ENCODE measurements at regions not wholly inside any gene's neighbourhood (a gene's known extent, or its start where the extent isn't known, plus 50 kb on each side); places are given as distances from the start of the nearest gene placed in this dataset.

DNA sequence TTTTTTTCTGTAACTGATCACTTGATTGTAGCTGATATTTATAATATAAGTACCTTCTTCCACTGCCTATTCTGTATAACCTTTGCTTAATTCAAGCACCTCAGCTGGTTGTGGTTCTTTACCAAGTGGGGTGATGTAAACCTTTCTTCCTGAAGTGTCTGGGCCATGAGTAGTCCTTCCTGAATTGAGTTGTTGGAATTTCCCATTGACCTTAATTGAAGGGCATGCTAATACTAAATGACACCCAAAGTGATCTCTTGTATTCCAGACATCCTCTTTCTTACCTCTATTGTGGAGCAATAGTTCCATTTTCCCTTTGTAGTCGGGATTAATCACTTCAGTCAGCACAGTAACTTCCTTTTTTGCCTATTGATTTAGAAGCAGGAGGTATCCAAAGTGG is 1496.8 kb upstream of the CELF4 start:
- DNase-seq (ENCODE audit: low read depth in 2 of 3, low spot score in 2 of 3) = no peak

DNA sequence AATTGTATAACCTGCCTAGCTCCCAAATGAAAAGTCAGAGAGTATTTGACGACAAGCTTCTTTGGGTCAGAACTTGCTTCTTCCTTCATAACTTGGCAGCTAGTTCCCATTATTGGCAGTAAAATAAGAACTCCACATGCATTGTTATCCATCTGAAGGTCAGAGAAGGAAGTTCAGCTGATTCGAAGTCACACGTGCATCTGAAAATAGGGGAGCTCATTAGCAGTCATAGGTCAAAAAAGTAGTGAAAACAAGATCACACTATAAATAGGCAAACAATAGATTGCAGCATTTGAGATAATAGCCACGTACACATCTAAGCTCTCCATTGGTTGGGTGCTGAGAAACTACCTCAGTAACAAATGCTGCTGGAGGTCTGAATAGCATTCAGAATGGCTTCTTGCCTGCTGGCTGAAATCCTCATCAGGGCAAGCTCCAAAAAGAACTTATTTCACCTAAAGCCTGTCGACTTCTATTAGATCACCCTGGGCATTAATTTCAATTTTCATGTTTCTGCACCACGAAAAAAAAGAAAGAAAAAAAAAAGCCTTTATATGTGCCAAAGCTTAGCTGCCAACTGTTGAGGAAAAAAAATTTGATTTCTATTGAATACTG is 1492.9 kb upstream of the CELF4 start:
- DNase-seq (ENCODE audit: low read depth in 2 of 3, low spot score in 2 of 3) = no peak

DNA sequence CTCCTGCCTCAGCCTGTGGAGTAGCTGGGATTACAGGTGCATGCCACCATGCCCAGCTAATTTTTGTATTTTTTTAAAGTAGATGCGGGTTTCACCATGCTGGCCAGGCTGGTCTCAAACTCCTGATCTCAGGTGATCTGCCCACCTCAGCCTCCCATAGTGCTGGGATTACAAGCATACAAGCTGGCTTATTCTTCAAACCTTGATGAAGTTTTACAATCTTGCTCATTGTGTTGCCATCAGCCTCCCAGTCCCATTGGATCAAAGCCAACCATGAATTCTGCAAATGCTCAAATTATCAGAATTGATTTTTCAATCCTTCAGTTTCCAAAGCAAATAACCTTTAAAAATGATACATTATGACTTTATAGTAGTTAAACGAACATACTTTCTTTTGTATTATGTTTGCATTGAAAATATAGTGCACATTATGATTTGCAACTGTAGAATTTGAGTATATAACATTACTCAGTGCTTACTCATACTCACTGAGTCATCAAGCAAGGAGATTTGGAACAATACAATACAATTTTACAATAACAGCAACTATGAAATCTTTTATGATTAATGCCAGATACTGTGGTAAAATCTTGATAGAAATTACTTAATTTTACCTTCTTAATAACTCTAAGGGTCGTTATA is 1491.9 kb upstream of the CELF4 start:
- DNase-seq (ENCODE audit: low read depth in 2 of 3, low spot score in 2 of 3) = no peak

DNA sequence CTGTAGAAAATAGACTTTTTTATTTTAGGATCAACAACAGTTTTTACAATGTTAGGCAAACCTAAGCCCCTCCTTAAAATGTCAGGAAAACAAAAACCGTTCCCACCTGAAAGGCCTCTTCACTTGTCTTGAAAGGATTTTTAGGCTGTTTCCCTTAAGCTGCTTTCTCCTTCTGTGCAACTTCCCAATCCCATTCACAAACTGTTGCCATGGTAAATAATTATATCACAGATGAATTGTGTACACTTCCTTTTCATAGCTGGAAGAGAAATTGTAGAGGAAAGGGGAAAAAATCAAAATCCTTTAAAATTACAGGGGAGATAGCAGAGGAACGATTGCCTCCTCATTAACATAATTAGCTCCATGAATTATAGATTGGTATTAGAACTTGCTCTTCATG is 1488.0 kb upstream of the CELF4 start:
- DNase-seq (ENCODE audit: low read depth in 2 of 3, low spot score in 2 of 3) = no peak

DNA sequence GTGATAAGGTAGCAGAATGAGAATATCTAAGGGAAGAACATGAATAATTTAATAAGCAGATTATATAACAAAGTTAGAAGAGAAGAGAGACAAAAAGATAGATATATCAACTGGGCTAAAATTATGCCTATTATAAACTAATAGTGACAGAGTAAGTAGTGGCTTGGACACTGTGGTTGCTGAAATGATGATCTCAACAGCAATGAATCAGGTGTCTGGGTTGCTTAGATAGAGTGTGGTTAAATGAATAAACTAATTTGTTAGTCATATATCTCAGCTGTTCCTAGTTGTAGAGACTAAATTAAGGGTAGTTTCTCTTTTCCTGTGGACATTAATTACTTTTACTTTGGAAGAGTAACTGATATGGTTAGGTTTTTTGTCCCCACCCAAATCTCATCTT is 1485.4 kb upstream of the CELF4 start:
- no peak for DNase-seq (ENCODE audit: low read depth in 2 of 3, low spot score in 2 of 3)

DNA sequence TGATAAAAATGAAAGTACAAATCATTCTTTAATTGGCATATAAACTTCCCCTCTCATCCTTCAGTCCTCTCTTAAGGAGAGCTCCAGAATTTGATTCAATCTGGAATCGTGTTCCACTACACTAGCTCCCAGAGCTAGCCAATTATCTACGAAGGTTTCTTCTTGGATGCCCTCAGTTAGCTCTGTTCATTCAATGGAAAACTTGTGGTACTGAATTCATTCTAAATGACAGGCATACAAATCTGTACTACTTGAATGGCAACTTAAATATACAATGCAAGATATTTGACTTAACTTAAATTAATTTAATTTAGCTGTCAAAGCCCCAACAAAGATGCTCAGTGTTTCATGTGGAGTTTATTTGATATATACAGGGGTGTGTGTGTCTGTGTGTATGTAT is 1474.2 kb upstream of the CELF4 start:
- DNase-seq (ENCODE audit: low read depth in 2 of 3, low spot score in 2 of 3) = no peak

DNA sequence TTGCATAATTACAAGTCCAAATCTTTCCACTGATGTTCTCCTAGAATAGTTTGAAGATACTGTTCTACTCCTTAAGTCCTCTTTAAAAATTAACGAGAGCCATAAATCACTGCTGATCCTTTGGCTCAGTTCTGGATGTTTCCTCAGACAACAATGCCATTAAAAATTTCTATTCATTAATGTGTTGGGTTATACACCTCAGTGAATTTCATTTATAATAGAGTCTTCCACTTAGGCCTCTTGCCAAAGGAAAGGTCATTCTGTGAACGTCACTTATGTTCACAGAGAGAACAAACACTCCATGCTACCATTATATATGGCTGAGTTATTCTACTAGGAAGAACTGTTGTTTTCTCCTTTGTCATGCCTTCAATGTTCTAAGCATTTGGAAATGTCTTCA is 1472.3 kb upstream of the CELF4 start:
- DNase-seq (ENCODE audit: low read depth in 2 of 3, low spot score in 2 of 3) = no peak

DNA sequence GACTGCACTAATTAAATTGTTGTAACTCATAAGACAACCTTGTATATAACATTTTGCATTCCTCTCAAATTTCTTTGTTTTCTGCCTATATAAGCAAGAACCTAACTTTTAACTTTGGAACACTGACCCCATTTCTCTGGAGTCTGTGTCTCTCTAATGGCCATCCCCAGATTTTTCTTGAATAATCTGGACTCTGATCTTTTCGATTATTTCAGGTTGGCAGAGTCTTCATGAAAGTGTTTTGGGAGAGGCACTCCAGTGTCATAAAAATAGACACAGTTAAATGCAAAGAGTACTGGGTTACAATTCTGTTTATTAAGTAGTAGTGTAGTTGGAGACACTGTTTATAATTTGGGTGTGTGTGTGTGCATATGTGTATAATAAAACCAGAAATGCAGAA is 1467.7 kb upstream of the CELF4 start:
- no peak for DNase-seq (ENCODE audit: low read depth in 2 of 3, low spot score in 2 of 3)

DNA sequence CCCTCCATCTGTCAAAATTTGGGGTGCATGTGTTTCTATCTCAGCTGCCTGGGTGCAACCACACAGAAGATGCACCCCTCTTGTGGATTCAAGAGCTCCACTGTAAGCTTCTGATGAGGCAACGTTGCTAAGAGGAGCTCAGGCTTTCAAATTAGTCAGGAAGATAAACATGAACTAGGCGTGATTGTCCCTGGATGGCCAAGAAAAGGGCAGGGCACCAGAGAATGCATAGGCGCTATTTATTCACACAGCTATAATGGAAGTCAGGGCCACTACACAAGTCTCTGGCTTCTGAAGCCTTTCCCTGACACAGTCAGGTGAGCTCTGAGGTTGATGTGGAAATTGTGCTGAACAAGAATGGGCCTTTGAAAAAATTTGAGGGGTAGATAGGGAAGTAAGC is 1466.0 kb upstream of the CELF4 start:
- DNase-seq (ENCODE audit: low read depth in 2 of 3, low spot score in 2 of 3) = no peak

DNA sequence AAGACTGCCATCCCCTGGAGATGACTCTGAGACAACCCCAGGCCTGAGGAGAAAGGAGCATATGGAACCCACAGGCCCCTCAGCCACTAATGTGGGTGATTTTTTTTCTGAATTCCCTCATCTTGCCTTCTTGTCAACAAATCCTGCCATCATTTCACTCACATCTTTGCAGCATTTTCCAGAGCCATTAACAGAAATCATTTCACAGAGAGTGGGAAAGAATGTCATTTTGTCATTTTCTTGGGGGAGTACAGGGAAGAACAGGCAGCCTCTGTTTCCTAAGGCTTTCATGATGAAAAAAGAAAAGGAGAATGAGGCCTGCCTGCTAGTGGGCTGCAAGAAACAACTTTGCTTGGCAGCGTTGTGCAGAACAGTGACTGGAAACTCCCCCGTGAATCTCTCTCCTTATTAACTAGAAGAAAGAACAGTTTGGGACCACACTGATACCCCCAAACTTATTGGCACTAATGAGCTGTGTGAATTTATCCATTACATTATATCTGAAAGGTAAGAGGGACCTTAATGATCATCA is 1464.6 kb upstream of the CELF4 start:
- DNase-seq (ENCODE audit: low read depth in 2 of 3, low spot score in 2 of 3) = no peak

DNA sequence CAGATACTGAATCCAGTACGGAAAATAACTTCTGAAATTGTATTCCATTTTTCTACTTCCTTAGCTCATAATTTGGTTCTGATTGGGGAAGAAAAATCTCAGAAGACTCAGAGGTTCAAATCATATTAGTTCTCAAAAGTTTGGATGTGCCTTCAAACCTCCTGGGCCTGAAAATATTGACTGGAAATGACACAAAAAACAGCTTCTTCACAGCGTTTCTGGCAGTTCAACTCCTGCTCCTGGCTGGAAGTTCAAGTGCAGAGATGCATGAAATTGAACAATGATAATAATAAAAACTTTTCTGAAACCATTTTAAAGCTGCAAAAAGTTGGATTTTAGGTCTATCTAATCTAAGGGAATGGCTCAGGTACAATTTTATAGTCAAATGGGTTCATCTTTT is 1459.9 kb upstream of the CELF4 start:
- no peak for DNase-seq (ENCODE audit: low read depth in 2 of 3, low spot score in 2 of 3)

DNA sequence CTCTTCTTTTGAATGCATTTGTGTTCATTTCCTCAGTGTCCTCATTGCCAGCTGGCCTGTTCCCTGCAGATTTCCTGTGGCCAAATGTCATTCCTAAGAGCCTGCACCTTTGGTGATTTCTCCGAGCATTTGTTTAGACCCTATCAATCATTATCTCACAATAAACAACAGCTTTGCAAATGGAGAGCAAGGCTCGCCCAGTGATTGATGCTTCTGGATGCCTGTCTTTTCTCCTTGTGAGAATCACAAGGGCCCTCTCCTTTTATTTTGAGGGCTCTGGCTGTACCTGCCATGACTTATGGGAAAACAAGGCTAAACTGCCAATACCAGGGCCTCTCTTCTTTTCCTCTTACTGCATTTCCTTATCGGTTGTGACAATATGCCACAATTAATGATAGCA is 1454.4 kb upstream of the CELF4 start:
- DNase-seq (ENCODE audit: low read depth in 2 of 3, low spot score in 2 of 3) = no peak

DNA sequence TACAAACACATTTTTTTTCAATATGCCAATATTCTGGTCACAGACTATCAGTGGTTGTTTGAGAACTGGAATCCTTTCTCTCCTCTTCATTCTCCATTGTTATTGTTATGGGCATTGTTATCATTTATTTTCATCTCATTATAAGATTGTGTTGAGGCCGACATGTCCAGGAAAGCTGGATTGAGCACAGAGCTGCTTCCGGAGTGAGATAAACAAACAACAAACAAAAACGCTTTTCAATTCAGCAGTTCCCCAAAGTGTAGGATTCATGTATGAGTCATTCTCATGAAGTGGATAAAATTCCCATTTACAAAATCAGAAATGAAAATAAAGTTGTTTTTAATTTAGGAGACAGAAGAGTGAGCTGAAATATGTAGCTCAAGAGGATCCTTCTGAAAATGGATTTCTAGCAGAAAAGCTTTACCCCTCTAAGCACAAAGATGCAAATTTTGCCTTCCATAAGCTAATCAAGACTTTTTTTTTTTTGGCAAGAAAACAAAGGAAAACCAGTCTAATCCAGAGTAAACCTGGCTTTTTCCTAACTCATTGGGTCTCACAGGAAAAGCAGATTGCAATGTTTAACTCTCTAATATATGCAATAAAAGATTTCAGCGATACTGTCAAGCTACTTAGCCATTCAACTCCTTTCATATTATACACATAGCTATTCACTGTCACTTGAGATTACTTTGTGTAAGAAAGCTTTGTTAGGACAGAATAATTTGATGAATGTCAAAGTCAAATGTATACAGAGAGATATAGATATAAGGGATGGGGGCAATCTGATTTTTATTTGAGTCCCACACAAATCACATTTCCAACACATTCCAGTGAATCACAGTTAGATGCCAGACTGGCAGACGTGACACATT is 1441.7 kb upstream of the CELF4 start:
- no peak for DNase-seq (ENCODE audit: low read depth in 2 of 3, low spot score in 2 of 3)

DNA sequence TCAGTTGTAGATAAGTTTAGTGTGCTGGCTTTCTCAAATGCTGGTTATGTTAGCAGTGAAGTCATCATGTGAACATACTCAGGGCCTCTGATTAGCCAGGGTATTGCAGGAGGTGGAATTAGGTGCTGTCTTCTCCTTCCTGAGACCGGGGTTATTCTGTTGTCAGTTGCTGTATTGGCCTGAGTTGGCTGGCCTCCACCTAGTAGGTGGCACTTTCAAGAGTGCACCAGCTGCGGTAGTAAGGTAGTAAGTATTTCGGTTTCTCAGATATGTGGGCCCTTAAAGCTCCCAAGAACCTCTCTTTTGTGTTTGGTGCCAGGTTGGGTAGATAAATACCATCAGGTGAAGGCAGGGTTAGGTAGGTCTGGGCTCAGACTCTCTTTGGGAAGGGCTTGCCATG is 1430.5 kb upstream of the CELF4 start:
- DNase-seq (ENCODE audit: low read depth in 2 of 3, low spot score in 2 of 3) = no peak

DNA sequence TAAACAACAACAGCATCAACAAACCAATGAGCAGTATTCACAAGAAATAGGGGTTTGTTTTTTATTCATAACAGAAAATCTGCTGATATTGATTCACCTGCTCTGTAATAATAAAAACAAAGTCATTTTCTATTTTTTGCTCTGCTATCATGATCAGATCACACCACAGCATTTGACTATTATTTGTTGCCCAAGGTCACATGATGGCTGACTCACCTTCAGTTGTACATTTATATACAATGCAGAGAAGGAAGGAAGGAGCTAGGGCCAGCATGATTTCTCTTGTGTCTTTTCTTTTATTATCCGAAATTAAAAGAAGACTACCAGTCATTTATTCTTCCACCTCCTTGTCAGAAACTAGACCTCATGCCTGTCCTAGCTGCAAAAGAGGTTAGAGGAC is 1427.7 kb upstream of the CELF4 start:
- DNase-seq (ENCODE audit: low read depth in 2 of 3, low spot score in 2 of 3) = no peak

DNA sequence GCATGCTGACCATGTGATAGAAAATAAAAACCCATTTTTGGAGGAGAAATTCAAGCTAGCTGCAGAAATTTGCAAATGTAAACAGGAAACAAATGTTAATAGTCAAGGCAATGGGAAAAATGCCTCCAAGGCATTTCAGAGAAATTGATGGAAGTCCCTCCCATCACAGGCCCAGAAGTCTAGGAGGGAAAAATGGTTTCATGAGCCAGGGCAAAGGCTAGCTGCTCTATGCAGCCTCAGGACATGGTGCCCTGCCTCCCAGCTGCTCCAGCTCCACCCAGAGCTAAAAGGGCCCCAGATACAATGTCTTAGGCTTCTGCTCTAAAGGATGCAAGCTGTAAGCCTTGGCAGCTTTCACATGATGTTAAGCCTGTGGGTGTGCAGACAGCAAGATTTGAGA is 1419.4 kb upstream of the CELF4 start:
- no peak for DNase-seq (ENCODE audit: low read depth in 2 of 3, low spot score in 2 of 3)

DNA sequence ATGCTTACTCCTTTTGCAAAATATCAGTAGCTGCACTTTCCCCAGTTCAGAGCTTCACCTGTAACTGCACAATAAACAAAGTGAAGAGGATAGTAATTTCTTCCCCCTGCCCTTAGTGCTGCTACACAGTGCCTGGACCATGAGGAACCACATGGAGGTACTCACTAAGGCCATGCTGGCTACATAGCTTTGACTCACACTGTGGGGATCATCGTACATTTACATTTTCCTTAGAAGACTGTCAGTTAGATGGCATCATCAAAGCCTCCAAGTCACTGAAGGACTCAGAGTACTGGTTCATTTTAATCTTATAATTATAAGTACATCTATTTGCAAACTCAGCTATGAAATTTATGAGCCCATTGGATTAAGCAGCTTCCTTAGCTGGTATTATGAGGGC is 1416.5 kb upstream of the CELF4 start:
- DNase-seq (ENCODE audit: low read depth in 2 of 3, low spot score in 2 of 3) = no peak

DNA sequence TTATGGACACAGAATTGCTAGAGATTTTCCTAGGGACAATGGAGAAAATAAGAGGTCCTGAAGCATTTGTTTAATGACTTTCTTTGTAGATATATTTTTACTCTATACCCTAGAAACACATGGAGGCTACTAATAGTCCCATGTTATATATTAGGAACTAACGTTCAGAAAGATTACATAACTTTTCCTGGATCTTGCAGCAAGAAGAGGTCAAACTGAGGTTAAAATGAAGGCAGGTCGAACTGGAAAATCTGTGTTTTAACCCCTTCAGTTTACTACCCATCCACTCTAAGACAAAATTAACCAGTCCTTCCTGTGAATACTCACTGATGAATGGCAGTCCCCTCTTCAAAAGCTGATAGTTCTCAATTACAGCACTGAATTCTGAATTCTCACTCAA is 1415.8 kb upstream of the CELF4 start:
- no peak for DNase-seq (ENCODE audit: low read depth in 2 of 3, low spot score in 2 of 3)

DNA sequence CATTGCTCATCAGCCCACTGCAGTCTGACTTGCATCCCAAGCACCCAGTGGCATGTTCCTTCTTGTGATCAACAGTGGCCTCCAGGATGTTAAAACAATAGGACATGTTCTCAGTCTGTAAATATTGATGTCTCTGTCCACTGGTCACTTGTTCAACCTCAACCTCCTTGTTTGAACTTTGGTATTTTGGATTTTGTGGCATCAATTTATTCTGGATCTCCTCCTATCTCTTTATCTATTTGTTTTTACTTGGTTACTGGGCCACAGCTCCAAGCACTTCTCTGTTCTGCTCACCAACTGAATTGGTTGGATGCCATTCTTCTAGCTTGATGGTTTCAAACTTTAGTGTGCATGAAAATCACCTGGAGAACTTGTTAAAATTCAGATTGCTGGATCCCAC is 1414.8 kb upstream of the CELF4 start:
- DNase-seq (ENCODE audit: low read depth in 2 of 3, low spot score in 2 of 3) = no peak

DNA sequence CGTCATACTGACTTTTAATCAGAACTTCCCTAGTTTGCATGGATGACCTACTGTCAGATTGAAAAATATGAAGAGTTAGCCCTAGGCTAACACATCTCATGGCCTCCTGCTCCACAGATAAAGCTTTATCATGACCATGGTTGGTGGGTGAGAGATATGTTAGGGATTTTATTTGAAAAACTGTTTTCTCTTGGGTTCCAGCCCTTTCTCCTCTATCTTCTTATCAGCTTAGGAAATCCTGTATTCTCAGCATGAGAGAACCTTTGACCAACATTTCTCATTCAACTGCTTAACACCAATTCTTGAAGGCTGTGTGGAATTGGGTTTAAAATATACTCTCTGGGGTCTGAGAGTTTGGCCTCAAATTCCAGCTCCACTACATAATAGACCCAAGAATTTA is 1407.0 kb upstream of the CELF4 start:
- no peak for DNase-seq (ENCODE audit: low read depth in 2 of 3, low spot score in 2 of 3)

DNA sequence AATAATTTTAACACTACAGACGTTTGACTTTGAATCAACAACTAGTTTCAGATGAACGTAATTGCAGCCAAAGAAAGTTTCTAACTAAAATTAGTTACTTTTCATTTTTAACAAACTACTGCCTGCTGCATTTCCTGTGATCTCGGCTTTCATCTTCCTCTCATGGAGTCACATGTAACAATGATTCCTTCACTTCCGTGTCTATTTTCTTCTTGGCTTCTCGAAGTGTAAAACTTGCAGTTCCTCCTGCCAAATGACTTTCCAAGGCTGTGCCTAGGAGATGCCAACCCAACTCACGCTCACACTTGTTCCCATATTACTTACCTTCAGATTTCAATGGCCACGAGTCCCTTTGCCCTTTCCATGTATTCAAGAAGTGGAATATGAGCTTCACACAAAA is 1406.3 kb upstream of the CELF4 start:
- no peak for DNase-seq (ENCODE audit: low read depth in 2 of 3, low spot score in 2 of 3)

DNA sequence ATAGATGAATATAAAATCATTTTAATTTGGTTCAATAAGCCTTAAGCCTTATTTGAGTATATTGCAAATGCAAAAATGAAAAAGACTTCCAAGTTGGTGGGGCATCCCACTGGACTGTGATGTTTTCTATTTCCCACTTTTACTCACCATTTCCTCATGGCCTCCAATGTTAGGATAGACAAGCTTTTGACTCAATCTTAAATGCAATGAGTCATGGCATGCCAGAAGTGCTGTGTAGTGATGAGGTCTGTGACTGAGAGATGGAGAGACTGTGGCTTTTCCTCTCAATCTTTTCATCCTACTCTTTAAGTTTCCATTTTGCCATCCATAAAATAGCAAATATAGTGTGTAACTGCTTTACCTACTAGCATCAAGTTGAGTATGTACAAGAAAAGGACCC is 1401.2 kb upstream of the CELF4 start:
- DNase-seq (ENCODE audit: low read depth in 2 of 3, low spot score in 2 of 3) = no peak
